ENCODE measurements at regions not wholly inside any gene's neighbourhood (a gene's known extent, or its start where the extent isn't known, plus 50 kb on each side); places are given as distances from the start of the nearest gene placed in this dataset.

GRCh38 chr2:186093174-186093573 lies 354.6 kb downstream of the FSIP2 start:
- TF ChIP-seq CTCF (IDR thresholded peaks at IDR 0.05), result no peak
- TF ChIP-seq POLR2A (IDR thresholded peaks at IDR 0.05), result no peak
